Fibroblast of pulmonary artery (primary cell): ENCODE measurements at regions not wholly inside any gene's neighbourhood (a gene's known extent, or its start where the extent isn't known, plus 50 kb on each side); places are given as distances from the start of the nearest gene placed in this dataset.
"Not testable (repeated sequence)": the region's sequence is repeated elsewhere in the genome, so short reads cannot be mapped to it uniquely, and the experiment has no call there.

Source experiments
- DNase-seq: peaks from one replicate; pipeline ENCODE4 v3.0.0-alpha.2; 2010; ENCODE audit warnings: low read depth
- H3K4me3 ChIP-seq: replicated peaks from 2 replicates; pipeline ENCODE4 v1.5.1; 2011; ENCODE audit warnings: low read depth, mild to moderate bottlenecking, control low read depth, low read length, moderate library complexity
- CTCF ChIP-seq: IDR thresholded peaks from 2 replicates; pipeline ENCODE4 v1.5.1; 2011; ENCODE audit warnings: mild to moderate bottlenecking, control low read depth, low read length, inconsistent platforms; ENCODE audit errors: missing control alignments

- TF ChIP-seq CTCF, result no peak
- DNase-seq, result no peak
- no peak overlapping the region for H3K4me3 ChIP-seq
These were observed 711.8 kb upstream of the CTNND2 start for GRCh38 chr5:12616093-12616492.

- TF ChIP-seq CTCF, result no peak
- no peak overlapping the region for H3K4me3 ChIP-seq
- no peak for DNase-seq
These were observed 711.0 kb upstream of the CTNND2 start for GRCh38 chr5:12615141-12615820.

GRCh38 chr5:12614608-12615007 lies 710.4 kb upstream of the CTNND2 start:
- no peak for TF ChIP-seq CTCF
- no peak overlapping the region for H3K4me3 ChIP-seq
- DNase-seq, result no peak

- H3K4me3 ChIP-seq, result no peak overlapping the region
- no peak for TF ChIP-seq CTCF
These were observed 706.9 kb upstream of the CTNND2 start for GRCh38 chr5:12611132-12611531.

GRCh38 chr5:12607817-12608216 lies 703.6 kb upstream of the CTNND2 start:
- not testable (repeated sequence) for DNase-seq, H3K4me3 ChIP-seq

More at GRCh38 chr5:12611132-12611531, 706.9 kb upstream of the CTNND2 start:
- DNase-seq, result no peak

GRCh38 chr5:12592228-12592627 lies 688.0 kb upstream of the CTNND2 start:
- no peak for TF ChIP-seq CTCF
- DNase-seq, result no peak
- H3K4me3 ChIP-seq, result no peak overlapping the region

GRCh38 chr5:12586406-12586805 lies 682.2 kb upstream of the CTNND2 start:
- no peak for DNase-seq
- H3K4me3 ChIP-seq, result no peak overlapping the region
- no peak for TF ChIP-seq CTCF

- not testable (repeated sequence) for H3K4me3 ChIP-seq
These were observed 674.6 kb upstream of the CTNND2 start for GRCh38 chr5:12578803-12579202.

GRCh38 chr5:12576953-12577352 lies 672.7 kb upstream of the CTNND2 start:
- H3K4me3 ChIP-seq, DNase-seq: not testable (repeated sequence)

More at GRCh38 chr5:12578803-12579202, 674.6 kb upstream of the CTNND2 start:
- not testable (repeated sequence) for DNase-seq

GRCh38 chr5:12574298-12575093 lies 670.2 kb upstream of the CTNND2 start:
- not testable (repeated sequence) for H3K4me3 ChIP-seq, DNase-seq

GRCh38 chr5:12573916-12574297 lies 669.7 kb upstream of the CTNND2 start:
- DNase-seq, H3K4me3 ChIP-seq: not testable (repeated sequence)
